ENCODE measurements at regions not wholly inside any gene's neighbourhood (a gene's known extent, or its start where the extent isn't known, plus 50 kb on each side); places are given as distances from the start of the nearest gene placed in this dataset.
"Not testable (repeated sequence)": the region's sequence is repeated elsewhere in the genome, so short reads cannot be mapped to it uniquely, and the experiment has no call there.

DNA sequence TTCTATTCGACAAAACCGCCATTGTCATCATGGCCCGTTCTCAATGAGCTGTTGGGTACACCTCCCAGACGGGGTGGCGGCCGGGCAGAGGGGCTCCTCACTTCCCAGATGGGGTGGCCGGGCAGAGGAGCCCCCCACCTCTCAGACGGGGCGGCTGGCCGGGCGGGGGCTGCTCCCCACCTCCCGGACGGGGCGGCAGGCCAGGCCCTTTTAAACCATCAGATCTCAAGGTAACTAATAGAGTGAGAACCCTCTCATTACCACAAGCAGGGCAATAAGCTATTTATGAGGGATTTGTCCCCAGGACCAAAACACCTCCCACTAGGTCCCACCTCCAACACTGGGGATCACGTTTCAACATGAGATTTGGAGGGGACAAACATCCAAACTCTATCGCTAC lies 571.5 kb downstream of the INSC start:
- not testable (repeated sequence) for DNase-seq (ENCODE audit: extremely low read depth, low read depth)

DNA sequence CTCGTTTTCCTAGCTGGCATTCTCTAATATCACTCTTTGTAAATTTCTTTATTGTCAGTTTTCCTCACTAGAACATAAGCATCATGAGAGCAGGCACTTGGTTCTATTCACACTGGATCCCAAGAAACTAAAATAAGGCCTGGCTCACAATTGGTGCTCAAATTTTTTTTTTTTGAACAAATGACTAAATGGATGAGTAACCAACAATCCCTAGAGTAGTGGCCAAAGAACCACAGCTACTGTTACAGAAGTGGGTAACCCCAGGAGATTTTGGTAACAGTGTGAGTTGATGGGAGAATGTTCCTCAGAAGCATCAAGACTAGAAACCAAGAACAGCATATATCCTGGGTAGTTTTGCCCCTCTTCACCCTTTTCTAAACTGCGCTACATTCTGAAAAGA lies 572.6 kb downstream of the INSC start:
- DNase-seq (ENCODE audit: extremely low read depth, low read depth): no peak

DNA sequence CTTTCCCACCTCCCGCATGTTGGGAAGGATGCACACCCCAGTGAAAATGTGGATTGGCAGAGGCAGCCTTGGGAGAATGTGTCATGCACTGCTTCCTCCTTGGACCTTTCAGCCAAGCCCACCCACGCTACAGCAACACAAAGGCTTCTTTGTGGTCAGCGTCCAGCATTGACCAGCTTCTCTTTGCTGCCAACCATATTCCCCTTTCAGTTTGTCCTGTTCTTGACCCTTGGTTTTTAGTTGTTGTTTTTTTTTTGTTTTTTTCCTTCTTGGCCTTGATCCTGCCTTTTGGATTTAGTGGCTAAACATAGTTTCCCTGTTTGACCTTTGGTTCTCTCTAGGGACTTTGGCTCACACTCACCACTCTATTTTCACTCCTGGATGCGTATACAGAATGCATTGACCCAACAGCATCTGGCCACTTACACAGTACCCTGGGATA lies 573.6 kb downstream of the INSC start:
- DNase-seq (ENCODE audit: extremely low read depth, low read depth): no peak

DNA sequence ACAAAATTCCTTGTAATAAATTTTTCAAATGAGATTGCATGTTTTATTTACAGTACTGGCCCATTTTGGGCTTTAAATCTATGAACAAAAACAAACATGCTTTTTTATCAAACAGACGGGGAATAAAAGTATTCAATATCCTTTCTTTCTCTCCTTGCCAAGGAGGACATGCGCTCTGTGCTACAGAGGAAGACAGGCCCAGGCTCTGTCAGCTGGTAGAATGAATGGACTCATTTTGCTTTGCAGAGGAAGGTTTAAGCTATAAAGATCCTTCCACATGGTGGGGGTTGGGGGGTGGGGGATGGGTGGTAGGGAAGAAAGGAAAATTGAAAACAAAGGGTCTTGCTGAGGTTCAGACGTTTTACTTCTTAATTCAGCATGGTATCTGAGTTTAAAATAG lies 575.6 kb downstream of the INSC start:
- no peak for DNase-seq (ENCODE audit: extremely low read depth, low read depth)

DNA sequence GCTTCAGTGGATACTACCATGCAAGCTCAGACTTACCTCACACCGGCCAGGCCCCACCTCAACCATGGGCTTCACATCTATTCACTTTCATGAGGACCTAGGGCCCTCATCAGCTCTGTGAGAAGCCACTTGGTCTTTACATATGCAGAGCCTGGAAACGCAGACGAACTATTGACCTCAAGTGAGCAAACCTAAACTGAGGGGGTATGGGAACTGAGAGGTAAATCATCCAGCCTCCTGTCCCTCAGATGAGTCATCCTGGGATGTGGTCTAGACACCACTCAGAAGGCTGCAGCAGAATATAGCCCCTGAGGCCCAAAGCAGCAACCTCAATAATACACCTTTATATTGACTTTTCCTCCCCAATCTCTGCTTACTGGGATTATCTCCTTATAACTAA lies 578.0 kb downstream of the INSC start:
- DNase-seq (ENCODE audit: extremely low read depth, low read depth): no peak

DNA sequence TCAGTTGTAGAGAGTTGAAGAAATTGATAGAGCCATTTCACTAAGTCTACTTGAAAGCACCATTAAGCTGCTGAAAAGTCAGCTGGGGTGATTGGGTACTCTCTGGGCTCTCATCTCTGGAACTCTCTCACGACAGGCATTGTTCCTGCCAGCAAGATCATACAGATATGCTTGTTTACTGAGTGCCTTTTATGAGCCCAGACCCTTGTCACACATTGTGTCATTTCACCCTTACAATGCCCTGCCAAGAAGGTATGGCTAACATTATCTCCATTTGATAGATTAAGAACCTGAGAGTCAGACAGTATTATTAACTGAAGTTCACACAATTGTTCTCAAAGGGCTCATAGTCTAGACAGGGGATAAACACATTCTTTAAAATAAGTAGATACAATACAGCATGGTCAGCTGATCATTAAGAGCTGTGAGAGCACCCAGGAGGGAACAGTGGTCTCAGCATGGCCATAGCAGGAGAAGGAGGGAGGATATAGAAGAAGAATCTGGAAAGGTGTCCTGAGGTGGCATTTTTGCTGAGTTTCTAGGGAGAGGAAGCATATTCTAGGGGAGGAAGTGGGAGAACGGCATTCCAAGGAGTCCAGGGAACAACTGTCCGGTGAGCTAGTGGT lies 580.5 kb downstream of the INSC start:
- DNase-seq (ENCODE audit: extremely low read depth, low read depth): no peak

DNA sequence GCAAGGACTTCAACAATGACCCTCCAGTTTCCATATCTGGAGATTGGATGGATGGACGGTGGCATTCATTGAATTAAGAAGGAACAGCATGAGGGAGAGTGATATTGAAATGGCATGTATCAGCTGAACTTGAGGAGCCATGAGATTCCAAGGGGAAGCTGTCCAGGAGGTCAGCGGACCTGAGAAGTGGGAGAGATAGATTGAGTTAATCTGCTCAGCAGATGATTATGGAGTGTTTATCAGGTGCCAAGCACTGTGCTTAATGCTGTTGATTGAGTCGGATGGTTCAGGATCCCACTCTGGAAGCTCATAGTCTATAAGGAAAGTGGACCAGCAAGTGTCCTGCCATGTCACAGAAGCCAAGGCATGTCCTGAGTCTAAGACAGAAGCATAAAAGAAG lies 581.3 kb downstream of the INSC start:
- no peak for DNase-seq (ENCODE audit: extremely low read depth, low read depth)

DNA sequence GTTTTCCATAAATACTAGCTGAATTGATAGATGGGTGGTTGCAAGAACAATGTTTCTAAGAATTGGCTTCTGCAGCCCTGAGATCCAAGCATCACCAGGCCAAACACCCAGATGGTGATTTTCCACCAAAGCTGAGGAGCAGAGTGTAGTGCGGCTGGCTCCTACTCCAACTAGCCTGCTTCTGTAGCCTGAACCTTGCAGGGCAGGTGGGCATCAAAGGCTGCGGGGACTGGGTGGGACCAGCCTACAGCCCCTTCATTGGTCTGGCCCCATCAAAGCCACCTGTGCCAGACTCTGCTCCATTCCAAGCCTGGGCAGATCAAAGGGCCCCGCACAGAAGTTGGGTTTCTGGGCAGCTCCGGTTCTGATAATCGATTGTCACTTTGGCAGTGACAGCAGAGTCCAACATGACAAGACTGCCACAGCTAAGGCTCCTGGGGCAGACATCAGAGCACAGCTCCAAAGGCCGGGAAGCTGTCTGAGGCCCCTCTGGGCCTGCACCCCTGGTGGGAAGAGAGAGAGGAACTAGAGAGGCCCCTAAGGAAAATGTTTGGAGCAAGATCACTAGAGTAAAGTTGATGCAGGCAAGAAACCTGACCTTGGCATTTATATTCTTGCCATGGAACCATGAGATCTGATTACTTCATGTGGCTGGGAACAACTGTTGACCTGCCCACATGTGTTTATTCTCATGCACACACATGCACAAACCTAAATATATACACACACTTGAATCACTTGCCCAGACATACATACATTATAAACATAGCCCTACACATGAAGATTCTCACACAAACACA lies 582.9 kb downstream of the INSC start:
- no peak for DNase-seq (ENCODE audit: extremely low read depth, low read depth)

DNA sequence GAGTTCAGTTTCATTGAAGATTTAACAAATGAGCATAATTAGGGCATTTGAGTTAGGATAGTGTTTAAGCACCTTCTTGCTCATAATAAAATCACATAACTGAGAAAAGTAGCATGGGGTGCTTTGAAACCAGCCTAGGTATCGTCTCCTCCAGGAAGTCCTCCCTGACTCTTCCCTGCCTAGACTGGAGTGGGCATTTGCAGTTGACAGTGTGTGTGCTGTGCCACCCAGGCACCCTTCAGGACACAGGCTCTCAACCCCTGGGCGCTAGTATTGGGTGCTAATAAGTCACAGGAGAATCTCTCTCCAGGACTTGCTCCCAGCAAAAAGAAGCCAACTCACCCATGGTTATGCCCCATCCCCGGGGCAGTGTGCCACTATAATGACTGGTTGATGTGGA lies 584.1 kb downstream of the INSC start:
- DNase-seq (ENCODE audit: extremely low read depth, low read depth): no peak

DNA sequence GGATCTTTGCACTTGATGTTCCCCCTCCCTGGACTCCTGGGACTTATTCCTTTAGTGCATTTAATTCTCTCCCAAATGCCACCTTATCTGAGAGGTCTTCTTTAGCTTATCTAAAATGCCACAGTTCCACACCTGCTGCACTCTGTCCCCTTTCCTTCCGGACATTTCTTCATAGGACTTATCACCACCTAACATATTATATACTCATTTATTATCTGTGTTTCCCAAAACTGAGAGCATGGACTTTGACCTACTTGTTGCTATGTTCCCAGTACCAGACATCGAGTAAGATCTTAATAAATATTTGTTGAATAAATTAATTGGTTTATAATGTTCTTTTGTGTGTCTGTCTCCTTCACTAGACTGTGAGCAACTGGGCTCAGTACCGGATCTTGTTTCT lies 585.3 kb downstream of the INSC start:
- DNase-seq (ENCODE audit: extremely low read depth, low read depth): no peak

DNA sequence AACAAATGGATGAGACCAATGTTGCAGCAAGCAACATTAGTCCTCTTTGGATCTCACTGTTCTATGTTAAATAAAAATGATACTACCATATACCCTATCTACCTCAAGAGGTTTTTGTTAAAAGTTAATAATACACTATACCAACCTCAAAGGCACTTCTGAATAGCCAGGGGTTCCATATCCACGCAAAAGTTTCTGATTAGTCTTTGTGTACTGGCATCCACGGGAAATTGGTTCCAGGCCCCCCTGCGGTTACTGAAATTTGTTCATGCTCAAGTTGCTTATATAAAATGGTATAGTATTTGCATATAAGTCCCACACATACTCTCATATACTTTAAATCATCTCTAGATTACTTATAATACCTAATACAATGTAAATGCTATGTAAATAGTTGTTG lies 585.7 kb downstream of the INSC start:
- DNase-seq (ENCODE audit: extremely low read depth, low read depth): no peak

DNA sequence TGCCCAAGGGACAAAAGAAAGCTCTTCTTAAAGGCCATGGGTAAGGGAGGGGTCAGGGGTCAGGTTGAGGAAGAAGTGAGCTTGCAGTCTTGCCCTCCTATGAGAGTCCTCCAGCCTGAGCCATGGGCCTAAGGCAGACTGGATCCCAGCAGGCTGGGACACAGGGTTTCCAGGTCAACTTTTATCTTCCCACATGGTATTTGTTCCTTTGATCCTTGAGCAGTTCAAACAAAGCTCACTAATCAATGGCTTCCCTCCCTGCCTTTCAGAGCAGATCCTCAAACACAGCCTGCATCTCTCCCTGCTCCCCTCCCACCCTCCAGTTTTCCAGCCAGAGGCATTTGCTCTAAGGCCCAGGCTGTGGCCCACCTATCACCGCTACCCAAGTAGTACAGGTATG lies 589.3 kb downstream of the INSC start:
- DNase-seq (ENCODE audit: extremely low read depth, low read depth): no peak

DNA sequence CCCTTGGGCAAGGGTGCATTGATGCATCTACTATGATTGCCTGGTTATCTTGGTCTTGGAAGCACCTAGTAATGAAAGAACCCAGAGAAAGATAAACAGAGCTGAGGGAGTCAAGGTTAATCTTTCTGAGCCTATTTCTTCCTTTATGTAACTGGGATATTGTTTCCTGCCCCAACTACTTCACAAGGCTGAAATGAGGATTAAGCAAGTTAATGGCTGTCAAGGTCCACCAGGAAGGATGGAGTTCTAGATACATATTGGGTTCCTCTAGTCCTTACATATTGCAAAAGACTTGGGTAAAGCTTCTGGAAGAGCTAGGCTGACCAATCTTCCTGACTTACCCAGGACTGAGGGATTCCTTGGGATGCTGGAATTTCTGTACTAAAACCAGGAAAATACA lies 589.8 kb downstream of the INSC start:
- DNase-seq (ENCODE audit: extremely low read depth, low read depth): no peak

DNA sequence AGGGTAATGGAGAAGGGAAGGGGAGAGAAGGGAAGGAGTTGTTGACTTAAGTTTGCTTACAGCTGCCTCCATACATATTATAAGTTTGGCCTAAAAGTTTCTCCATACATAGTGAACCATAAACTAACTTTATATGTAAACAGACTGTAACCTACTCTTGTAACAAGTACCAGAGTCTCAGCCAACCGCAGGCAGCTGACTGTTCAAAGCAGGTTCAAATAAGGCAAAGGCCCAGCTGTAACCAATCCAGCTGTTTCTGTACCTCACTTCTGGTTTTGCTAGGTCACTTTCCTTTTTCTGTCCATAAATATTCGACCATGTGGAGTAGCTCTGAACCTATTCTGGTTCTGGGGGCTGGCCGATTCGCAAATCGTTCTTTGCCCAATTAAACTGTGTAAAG lies 591.2 kb downstream of the INSC start:
- DNase-seq (ENCODE audit: extremely low read depth, low read depth): no peak

DNA sequence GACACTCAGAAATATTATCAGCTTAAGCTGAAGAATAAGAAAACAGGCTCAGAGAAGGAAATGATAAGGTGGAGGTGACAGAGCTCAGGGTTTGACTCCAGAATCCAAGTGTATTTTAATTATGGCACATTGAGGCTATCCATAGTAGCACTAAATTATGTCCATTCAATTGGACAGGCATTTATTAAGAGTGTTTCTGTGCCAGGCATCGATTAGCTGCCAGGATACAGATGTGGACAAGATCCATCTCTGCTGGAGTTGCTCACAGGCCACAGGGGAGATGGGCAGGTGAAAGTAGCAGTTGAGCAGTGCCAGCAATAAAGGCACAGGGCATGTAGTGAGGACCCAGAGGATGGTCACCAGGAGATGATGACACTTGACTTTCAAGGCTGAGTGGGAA lies 592.5 kb downstream of the INSC start:
- no peak for DNase-seq (ENCODE audit: extremely low read depth, low read depth)

DNA sequence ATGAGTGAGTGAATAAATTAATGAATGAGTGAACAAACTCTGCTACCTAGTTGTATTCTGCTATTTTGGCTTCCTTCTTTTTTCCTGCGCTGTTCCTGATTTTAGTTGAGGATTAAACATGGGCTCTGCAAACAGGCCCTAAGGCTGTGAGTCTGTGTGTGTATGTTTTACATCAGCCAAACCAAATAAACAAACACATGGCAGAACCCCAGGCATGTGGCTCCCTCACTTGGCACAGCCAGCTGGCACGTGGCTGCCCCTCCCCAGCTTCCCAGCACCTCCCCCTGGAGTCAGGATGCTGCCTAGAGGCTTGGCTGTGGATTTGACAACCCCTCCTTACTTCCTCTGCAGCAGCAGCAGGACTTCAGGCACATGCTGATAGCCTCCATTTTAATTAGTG lies 593.2 kb downstream of the INSC start:
- DNase-seq (ENCODE audit: extremely low read depth, low read depth): peak; percentile 2

DNA sequence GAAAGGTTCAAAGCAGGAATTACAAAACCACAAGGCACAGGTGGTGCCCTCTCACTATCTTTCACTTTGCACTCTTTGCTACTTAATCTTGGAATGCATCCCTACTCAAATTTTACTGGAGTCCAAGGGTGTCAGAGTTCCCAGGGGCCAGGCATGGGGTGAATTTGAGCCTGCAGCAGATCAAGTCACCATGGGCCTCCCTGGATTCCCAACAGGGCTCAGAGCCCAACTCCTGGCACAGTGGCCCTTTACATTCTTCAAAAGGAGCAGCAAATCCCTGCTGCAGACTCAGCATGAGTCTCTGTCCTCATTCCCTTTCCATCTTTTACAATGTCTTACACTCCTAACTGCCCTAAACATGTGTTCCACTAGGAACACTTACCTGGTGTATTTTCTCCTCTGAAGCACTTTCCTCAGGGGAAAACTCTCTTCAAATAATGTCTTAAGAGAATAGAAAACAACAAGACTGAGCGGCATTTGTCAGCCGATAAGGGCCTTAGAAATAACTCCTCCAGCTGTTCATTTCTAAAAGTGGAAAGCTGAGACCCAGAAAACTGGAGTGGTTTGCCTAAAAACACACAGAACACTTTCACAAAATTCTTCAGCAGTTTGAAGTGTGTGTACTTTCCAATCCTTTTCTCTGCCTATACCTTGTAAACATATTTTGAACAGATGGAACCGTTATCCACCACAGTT lies 596.0 kb downstream of the INSC start:
- no peak for DNase-seq (ENCODE audit: extremely low read depth, low read depth)

DNA sequence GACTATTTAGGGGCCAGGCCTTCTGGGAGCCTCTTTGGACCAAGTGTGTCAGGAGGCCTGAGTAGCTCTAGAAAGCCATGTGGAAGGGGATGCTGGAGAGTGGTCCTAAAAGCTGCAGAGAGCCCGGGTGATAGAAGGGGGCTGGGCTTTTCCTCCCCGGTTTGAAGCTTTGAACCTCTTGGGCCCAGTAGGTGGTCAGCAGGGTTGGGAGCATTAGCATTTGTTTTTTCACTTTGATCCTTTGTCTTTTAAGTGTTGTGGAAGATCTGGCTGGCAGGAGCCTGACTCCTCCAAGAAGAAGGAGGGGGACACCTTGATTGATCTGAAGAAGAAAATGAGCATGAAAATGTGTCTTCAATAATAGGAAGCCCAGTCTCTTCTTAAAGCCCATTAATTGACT lies 596.6 kb downstream of the INSC start:
- no peak for DNase-seq (ENCODE audit: extremely low read depth, low read depth)

DNA sequence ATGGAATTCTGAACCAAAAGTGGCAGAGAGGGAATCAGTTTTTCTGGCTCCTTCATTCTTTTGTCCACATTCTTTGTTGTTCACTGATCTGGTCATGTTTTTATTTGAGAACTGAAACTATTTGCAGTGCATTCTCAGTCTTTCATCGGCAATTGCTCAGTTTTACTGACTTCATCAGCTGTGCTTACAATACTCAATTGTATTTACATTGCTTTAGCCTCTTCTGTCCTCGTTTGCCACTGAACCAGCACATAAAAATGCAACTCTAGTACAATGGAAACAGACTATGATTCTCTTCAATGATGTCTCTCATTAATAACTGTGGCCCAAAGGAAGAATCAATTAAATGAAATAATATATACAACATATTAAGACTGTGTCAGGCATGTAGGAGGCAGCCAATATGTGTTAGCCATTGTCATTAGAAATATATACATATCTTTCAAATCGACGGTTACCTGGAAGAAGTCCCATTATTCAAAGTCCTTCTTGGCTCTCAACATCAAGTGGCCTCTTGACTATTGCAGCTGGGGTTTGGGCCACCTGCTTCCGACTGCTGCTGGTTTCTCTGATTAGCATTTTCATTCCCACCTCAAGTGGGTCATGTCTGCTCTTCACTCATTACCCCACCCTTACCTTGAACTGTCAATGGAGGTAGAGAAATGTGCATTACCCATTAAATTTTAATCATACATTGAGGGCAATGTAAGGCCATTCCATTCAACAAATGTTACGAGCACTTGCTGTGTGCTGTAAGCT lies 600.1 kb downstream of the INSC start:
- no peak for DNase-seq (ENCODE audit: extremely low read depth, low read depth)

DNA sequence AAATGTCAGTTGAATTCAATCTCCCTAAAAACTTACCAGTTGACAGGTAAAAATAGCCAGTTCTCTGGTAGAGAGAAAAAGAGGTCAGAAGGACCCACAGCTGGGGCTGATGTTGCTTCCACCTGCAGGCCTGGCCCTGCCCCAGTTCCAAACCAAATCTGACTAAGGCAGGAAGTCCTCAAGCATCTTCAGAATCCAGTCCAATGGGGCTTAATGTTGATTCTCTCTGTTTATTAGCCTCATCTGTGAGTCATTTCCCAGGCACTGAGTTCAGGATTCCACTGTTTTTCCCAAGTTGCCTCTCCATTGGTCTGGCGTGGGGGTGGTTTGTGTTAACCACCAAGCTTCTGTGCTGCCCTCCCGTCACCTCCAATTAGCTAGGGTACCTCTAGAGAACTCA lies 601.8 kb downstream of the INSC start:
- DNase-seq (ENCODE audit: extremely low read depth, low read depth): no peak

DNA sequence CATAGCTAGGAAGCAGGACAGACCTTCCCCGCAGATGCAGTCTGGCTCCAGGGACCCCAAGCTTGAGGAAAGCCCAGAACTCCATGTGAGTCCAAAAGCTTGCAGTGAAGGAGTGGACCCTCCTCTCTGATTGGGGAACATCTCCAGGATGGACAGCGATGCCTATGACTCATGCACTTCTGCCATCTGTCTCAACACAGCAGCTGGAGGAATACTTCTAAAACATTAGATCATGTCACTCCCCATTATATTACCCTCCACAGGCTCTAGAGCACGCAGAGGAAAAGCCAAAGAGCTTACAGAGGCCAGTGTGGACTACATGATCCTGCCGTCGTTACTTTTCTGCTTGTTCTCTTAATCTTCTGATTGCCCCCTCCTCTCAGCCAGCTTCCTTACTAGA lies 605.7 kb downstream of the INSC start:
- DNase-seq (ENCODE audit: extremely low read depth, low read depth): no peak

Measured in NCI-H460 (cell line).